Activated naive CD4-positive, alpha-beta T cell treated with anti-CD3 and anti-CD28 coated beads, Interleukin-2, amount 50 U/mL, for 72 hours (primary cell): ENCODE measurements at regions not wholly inside any gene's neighbourhood (a gene's known extent, or its start where the extent isn't known, plus 50 kb on each side); places are given as distances from the start of the nearest gene placed in this dataset.
"Not testable (repeated sequence)": the region's sequence is repeated elsewhere in the genome, so short reads cannot be mapped to it uniquely, and the experiment has no call there.

Source experiments
- ATAC-seq, 2 donors: fragments of 150-1000 bp; cut with Tn5 transposase; 2 replicates each; pipeline ENCODE4 v1.10.0; 2021; ENCODE audit warnings: mild to moderate bottlenecking in 2 of 2, moderate library complexity in 2 of 2
- DNase-seq, 2 donors: peaks; one replicate each; pipeline ENCODE4 v3.0.0; 2021 to 2022; ENCODE audit warnings: low spot score in 2 of 2
- H3K27ac Mint-ChIP-seq, 2 donors: one replicate each; pipeline ENCODE4 v1.8.0; 2022; ENCODE audit warnings: mild to moderate bottlenecking in 2 of 2, mixed read lengths in 2 of 2
- H3K36me3 Mint-ChIP-seq, 2 donors: one replicate each; pipeline ENCODE4 v1.8.0; 2022; ENCODE audit warnings: mixed read lengths in 2 of 2
- H3K9me3 Mint-ChIP-seq, 2 donors: one replicate each; pipeline ENCODE4 v1.8.0; 2022; ENCODE audit warnings: mixed read lengths in 2 of 2

DNA sequence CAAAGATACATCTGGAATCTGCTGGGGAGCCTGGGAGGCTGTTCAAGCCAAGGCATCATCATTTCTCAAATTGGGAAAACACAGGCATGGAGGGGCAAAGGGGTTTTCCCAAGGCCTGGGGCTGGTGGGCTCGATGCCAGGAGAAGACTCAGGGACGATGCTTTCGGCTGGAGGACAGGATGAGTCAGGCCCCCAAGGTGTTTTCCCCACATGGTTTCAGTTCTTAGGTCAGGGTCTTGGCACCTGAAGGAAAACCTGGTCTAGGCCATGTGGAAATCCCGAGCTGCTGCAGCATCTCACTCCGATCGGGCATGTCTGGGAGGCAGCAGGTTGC, 348.1 kb downstream of the CDC5L start:
- ATAC-seq (peak; percentile 57 to 67), DNase-seq (no peak)
- Mint-ChIP-seq H3K9me3 (no peaks in the 10 kb centered on the region), H3K36me3 (no peaks in the 10 kb centered on the region), H3K27ac (peak overlapping the region in 1 of 2 donors; percentile 25)

DNA sequence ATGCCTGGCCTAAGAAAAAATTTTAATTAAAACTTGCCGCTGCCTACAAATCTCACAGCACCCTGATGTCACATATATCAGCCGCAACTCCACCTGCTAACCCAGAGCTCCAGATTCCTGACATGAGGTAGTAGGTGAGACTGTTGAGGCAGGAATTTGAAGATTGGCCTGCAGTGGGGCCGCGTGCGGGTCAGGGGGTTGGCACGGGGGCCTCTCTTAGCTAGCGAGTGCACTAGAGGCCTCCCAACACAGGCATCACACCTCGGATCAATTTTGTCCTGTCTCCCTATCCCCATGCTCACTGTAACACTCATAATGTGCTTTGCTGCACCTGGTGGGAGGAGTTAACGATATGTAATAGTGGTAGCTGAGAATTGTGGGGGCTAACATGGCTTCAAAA, 349.8 kb downstream of the CDC5L start:
- DNase-seq (no peak), ATAC-seq (no peak)
- no peak overlapping the region for H3K27ac Mint-ChIP-seq
- H3K36me3 Mint-ChIP-seq, result no peaks in the 10 kb centered on the region
- H3K9me3 Mint-ChIP-seq, result no peaks in the 10 kb centered on the region

DNA sequence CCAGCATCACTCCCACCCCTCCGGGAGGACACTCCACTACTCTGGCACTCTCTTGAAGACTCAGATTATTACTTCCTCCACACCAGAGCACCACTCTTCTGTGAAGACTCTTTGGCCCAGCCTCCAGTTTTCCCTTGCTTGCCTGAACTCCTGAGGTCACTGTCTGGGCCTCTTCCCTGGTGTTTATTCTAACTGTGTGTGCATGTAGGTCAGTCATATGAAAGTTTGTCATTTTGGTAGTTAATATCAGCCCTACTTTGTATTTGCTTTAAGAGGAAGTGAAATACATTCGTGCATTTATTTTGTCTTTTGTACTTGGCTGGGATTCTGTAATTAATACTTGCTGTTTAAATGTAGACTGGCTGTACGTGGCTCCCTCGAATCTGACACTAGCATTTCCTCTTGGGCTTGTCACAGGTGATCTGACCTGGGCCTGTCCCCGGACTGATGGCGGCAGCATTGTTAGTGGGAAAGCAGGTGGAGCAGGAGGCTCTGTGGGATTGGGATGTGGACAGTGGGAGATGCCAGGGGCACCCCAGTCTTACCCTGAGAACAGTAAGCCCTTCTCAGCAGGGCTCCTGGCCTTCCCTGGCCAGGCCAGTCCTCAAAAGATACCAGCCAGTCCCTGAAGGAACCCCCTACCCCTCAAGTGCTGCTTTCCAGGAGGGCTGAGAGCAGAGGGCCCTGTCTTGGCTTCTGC, 350.5 kb downstream of the CDC5L start:
- no peaks in the 10 kb centered on the region for H3K36me3 Mint-ChIP-seq
- no peaks in the 10 kb centered on the region for H3K9me3 Mint-ChIP-seq
- H3K27ac Mint-ChIP-seq, result no peak overlapping the region
- ATAC-seq, result no peak
- DNase-seq, result no peak

DNA sequence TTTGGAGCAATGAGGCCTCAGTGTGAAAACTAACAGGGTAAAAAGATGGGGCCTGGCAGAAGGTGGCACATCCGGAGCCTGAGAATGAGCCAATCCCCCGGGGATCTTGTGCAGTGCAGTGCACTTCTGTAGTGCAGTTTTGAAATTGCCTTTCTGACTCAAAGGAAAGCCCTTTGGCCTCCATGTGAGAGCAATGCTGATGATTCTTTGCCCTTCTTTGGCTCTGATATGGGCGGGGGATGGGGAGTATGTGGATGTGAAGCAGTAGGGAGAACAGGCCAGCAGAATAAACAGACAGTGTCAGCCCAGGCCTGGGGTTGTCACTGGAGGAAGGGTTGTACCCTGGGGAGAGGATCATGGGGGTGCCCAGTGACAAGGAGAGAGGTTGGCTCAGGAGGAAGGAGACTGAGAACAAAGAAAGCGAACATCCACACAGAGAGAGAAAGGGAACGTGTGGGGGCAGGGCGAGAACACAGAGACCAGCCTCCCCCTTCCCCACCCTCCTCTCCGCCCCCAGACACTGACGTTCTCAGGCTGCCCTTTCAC, 351.2 kb downstream of the CDC5L start:
- ATAC-seq (no peak), DNase-seq (no peak)
- H3K36me3 Mint-ChIP-seq, result no peaks in the 10 kb centered on the region
- H3K27ac Mint-ChIP-seq, result peak overlapping the region in 1 of 2 donors; percentile 58
- no peaks in the 10 kb centered on the region for H3K9me3 Mint-ChIP-seq

DNA sequence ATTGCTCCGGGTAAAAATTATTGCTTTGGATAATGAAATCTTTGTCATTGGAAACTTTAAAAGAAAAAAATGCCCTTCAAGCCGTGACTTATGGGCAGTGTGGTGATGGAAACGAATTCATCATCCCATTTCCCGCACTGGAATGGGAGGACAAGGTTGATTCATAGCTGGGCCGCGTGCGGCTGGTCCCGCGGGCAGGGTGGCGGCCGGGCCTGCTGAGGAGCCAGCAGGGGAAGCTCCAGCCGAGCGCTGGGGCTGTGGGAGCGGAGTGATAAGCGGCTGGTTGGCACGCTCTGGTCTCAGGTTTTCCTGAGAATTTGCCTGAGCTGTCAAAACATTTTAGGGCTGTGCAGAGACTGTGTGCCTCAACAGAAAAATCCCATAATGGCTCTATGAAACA, 351.7 kb downstream of the CDC5L start:
- DNase-seq, result no peak
- H3K27ac Mint-ChIP-seq, result no peak overlapping the region
- H3K36me3 Mint-ChIP-seq, result no peaks in the 10 kb centered on the region
- no peaks in the 10 kb centered on the region for H3K9me3 Mint-ChIP-seq
- ATAC-seq, result no peak

DNA sequence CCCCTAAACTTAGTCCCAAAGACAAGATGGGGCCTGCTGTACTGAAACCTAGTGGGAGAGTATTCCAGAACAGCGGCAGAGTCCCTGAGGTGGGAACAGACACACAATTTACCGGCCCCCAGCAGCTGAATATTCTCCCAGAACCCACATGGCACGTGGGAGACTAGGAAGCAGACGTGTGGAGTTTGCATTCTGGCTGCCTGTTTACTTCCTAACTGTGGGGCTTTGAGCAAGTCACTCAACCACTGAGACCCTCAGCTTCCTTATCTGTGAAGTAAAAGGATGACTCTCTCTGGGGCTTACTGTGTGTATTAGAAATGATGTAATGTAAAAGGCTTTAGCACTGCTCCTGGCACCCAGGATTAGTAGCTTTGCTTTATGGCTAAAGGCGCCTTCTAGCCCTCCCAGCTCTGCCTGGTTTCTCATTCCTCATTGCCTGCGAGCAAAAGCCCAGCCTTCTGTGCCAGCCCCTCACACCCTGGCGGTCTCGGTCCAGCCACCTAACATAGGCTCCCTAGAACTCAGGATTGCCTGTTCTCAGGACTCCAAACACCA, 353.1 kb downstream of the CDC5L start:
- DNase-seq (no peak), ATAC-seq (no peak)
- Mint-ChIP-seq H3K36me3 (peaks cover 0 to 5% of the 10 kb centered on the region in 2 donors), H3K27ac (no peak overlapping the region), H3K9me3 (no peaks in the 10 kb centered on the region)

DNA sequence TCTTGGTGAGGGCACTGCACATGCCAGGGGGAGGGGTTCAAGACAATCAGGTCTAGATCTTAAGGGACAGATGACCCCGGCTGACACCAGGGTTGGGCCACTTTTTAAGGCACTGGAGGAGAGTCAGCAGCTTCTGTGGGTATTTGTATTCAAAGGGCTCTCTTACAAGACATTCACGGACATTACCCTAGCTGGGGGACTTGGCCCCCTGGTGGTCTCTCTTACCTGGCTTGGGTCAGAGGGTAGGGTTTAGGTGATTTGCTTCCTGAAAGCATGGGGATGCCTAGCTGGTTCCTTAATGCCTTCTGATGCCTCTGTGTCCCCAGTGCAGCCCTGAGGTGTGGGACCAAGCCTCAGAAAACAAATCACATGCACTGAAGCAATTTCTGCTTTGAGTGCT, 354.7 kb downstream of the CDC5L start:
- no peak overlapping the region for H3K27ac Mint-ChIP-seq
- ATAC-seq (no peak), DNase-seq (no peak)
- H3K9me3 Mint-ChIP-seq, result no peaks in the 10 kb centered on the region
- H3K36me3 Mint-ChIP-seq, result peaks cover 0 to 10% of the 10 kb centered on the region in 2 donors

DNA sequence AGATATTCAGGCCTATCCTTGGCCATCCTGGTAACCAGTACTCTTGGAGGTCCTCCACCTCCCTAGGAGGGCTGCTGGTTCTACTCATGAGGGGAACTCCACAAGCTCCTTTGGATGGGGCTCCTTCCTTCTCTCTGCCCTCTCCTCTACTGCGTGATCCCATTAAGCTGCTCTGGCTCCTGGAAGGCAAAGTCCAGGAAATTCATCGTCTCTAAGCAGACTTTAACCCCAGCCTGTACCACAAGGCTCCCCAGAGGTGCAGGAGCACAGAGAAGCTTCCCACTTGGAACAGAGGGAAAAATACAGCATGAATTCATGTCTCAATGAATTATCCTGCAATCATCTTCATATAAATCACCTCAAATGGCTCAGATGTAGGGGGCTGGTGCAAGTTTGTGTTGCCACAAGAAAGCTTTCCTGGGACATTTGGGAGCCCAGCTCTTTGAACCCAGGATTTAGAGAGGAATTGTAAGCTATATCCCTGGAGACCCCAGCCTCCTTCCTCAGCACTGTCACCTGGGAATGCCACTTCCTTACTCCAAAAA, 355.4 kb downstream of the CDC5L start:
- DNase-seq (no peak), ATAC-seq (no peak)
- Mint-ChIP-seq H3K9me3 (no peaks in the 10 kb centered on the region), H3K36me3 (peaks cover 0 to 10% of the 10 kb centered on the region in 2 donors), H3K27ac (no peak overlapping the region)

DNA sequence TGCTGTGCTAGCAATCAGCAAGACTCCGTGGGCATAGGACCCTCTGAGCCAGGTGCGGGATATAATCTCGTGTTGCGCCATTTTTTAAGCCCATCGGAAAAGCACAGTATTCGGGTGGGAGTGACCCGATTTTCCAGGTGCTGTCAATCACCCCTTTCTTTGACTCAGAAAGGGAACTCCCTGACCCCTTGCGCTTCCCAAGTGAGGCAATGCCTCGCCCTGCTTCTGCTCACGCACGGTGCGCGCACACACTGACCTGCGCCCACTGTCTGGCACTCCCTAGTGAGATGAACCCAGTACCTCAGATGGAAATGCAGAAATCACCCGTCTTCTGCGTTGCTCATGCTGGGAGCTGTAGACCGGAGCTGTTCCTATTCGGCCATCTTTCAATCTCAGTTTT, 372.6 kb downstream of the CDC5L start:
- DNase-seq, H3K27ac Mint-ChIP-seq, ATAC-seq: not testable (repeated sequence)
- Mint-ChIP-seq H3K36me3 (peaks cover 10 to 24% of the 10 kb centered on the region in 2 donors), H3K9me3 (peaks cover 4 to 24% of the 10 kb centered on the region in 2 donors)

DNA sequence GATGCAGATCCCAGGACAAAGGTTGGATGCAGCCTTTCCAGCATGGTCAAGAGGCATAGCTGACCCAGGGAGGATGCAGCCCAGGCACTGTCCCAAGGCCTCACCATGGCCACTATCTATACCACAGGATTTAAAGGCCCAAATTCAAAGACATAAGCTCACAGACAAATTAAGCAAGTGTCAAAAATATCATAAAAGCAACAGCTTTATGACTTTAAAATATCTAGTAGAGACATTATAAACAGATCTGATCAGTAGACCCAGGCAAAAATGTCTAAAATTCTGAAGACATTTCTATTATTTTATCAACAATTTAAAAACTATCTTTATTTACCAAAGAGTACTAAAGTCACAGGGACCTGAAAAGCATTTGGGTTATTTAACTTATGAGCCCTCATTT, 373.5 kb downstream of the CDC5L start:
- Mint-ChIP-seq H3K27ac (no peak overlapping the region), H3K9me3 (peaks cover 10 to 29% of the 10 kb centered on the region in 2 donors), H3K36me3 (peaks cover 16 to 30% of the 10 kb centered on the region in 2 donors)
- no peak for ATAC-seq
- no peak for DNase-seq

DNA sequence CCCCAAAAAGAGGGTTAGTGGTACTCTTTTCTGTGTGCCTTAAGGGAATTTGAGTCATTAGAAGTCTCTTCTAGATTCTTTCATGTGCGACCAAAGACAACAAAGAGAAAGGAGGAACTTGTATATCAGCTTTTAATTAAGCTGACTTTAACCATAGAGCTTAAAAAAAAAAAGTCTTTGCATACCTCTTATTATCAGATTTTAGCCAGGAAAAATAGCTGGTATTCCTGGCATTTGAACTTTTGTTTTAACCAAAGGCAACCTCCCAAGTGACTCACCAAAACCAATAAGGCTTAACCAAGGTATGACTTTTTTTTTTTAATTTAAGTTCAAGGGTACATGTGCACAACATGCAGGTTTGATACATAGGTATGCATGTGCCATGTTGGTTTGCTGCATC, 375.0 kb downstream of the CDC5L start:
- Mint-ChIP-seq H3K36me3 (peaks cover 16 to 30% of the 10 kb centered on the region in 2 donors), H3K27ac (no peak overlapping the region), H3K9me3 (peaks cover 10 to 29% of the 10 kb centered on the region in 2 donors)
- DNase-seq (no peak), ATAC-seq (no peak)

DNA sequence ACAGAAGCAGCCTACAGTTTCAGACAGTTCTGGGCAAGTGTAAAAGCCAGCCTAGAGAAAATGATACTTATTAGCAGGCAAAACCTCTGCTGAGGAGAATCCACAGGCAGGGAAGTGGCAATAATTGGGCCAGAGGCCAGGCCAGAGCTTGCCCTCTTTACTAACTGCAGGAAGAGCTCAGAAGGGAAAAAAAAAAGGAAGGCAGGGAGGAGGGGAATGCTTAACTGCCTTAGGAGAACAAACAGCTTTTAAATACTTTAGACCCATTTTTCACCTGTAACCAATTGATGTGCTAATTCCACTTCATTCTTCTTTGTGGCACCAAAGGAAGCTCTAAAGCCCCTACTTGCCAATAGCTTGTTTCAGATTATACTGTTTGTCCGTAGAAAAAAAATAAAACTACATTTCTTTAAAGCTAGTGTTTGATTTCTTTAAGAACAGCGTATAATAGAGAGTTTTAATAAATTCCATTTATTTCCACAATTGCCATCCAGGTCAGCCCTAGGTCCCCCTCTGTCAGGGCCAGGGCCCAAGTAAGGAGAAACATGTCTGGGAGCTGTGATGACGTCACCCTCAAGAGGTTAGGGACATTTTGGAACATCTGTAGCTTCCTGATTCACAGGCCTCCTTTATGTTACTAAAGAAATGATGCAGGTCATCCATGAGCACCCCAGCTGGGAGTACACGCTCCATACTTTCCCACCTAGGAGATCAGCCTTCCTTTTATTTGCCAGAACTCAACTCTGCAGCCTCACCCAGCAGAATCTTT, 384.3 kb downstream of the CDC5L start:
- ATAC-seq (no peak), DNase-seq (no peak)
- no peak overlapping the region for H3K27ac Mint-ChIP-seq
- peaks cover 4 to 15% of the 10 kb centered on the region in 2 donors for H3K9me3 Mint-ChIP-seq
- no peaks in the 10 kb centered on the region for H3K36me3 Mint-ChIP-seq

DNA sequence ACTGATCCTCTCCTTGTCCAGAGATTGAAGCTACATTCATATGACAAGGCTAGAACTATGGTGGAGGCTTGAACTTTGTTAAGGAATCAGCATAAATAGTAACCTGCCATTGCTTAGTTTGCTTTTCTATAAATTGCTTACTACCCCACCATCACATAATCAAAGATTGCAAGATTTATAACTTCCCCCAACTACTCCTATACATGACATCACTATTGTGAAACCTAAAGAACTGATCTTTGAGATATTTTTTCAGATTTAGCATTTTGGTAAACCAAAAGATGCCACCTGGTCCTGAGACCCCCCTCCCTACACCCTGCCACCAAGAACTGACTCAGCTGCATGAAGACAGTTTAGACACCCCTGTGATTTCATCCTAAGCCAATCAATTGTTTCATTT, 385.3 kb downstream of the CDC5L start:
- no peak for DNase-seq
- no peak for ATAC-seq
- no peaks in the 10 kb centered on the region for H3K36me3 Mint-ChIP-seq
- H3K27ac Mint-ChIP-seq, result no peak overlapping the region
- peaks cover 4 to 15% of the 10 kb centered on the region in 2 donors for H3K9me3 Mint-ChIP-seq

DNA sequence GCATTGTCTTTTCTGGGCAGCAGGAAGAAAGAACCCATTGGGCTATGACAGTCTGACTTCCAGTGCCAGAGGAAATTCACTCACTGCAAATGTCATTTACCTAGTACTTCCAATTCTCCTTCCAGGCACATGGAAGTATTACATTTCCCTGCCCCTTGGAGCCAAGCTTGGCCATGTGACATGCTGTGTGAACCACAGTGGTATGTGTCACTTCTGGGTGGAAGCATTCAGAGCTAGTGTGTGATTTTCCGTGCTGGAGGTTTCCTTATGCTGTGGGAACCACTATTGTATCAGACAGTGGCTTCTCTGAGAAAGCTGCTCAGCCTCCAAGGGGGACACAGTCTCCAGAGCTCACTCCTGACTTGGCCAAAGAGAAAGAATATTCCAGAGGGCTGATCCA, 387.6 kb downstream of the CDC5L start:
- ATAC-seq, result no peak
- no peak for DNase-seq
- H3K36me3 Mint-ChIP-seq, result no peaks in the 10 kb centered on the region
- no peak overlapping the region for H3K27ac Mint-ChIP-seq
- H3K9me3 Mint-ChIP-seq, result peaks cover 4 to 12% of the 10 kb centered on the region in 2 donors

DNA sequence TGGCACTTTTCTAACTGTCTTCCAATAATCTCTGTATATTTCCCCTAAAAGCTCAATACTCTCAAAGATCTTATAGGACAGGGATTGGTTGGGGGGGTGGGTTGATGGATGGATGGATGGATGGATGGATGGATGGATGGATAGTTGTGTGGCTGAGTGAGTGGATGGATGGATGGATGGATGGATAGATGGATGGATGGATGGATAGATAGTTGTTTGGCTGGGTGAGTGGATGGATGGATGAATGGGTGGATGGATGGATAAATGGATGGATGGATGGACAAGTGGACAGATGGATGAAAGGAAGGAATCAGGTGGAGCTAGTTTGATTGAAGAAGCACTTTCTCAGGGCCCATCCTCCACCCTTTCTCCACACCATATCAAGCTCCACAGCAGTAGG, 388.8 kb downstream of the CDC5L start:
- no peak for DNase-seq
- Mint-ChIP-seq H3K36me3 (no peaks in the 10 kb centered on the region), H3K9me3 (peaks cover 4 to 12% of the 10 kb centered on the region in 2 donors), H3K27ac (no peak overlapping the region)
- ATAC-seq, result no peak

DNA sequence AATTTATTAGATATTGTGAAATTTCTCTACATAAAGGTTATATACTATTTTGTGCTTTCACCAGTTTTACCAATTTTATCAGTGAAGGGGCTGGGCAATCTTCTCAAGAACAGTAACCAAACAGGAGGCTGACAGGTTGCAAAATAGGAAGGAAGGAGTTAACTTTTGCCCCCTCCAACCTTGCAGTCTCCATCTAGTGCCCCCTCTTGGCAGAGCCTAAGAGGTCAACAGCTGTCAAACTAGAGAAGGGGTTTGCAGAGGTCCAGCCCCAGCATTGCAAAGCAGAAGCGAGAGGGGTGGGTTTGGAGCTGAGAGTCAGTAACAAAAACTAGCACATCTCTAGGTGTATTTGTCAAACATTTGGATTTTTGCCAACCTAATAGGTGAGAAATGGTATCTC, 391.0 kb downstream of the CDC5L start:
- Mint-ChIP-seq H3K9me3 (peaks cover 8 to 13% of the 10 kb centered on the region in 2 donors), H3K27ac (no peak overlapping the region), H3K36me3 (peaks cover 0 to 3% of the 10 kb centered on the region in 2 donors)
- ATAC-seq (no peak), DNase-seq (no peak)
